Large intestine (tissue), 3 donors: ENCODE measurements at regions not wholly inside any gene's neighbourhood (a gene's known extent, or its start where the extent isn't known, plus 50 kb on each side); places are given as distances from the start of the nearest gene placed in this dataset.

ENCODE experiments used
- DNase-seq, 2 donors: peaks; one replicate each; pipeline versions ENCODE4 v3.0.0 to v3.0.0-alpha.2; 2013
- H3K27ac ChIP-seq: one replicate; pipeline ENCODE4 v1.5.1; 2013; ENCODE audit warnings: low read length
- H3K27me3 ChIP-seq: 2 replicates; pipeline ENCODE4 v1.6.1; 2013; ENCODE audit warnings: low read length; ENCODE audit not compliant: control insufficient read depth, insufficient read depth
- H3K36me3 ChIP-seq: 2 replicates; pipeline ENCODE4 v1.6.1; 2013; ENCODE audit warnings: low read length; ENCODE audit not compliant: control insufficient read depth, insufficient read depth
- H3K4me1 ChIP-seq: one replicate; pipeline ENCODE4 v1.6.1; 2013; ENCODE audit warnings: low read length; ENCODE audit not compliant: control insufficient read depth, insufficient read depth
- H3K4me3 ChIP-seq: one replicate; pipeline ENCODE4 v1.5.1; 2013; ENCODE audit warnings: low read length
- H3K9me3 ChIP-seq: one replicate; pipeline ENCODE4 v1.6.1; 2013; ENCODE audit warnings: mild to moderate bottlenecking, low read depth, low read length, moderate library complexity; ENCODE audit not compliant: control insufficient read depth
- WGBS: methylation state at CpG from one replicate; pipeline ENCODE4 v1.1.5; 2013; ENCODE audit warnings: low lambda C conversion rate; ENCODE audit not compliant: insufficient coverage; 5-methylcytosine and 5-hydroxymethylcytosine counted together

GRCh38 chr12:45646851-45647581 lies 82.5 kb upstream of the ARID2 start:
- 100% methylated on average over 3 of the region's 4 CpGs for WGBS
- H3K27me3 ChIP-seq = no peaks in the 10 kb centered on the region
- peaks cover 3% of the 10 kb centered on the region for H3K4me1 ChIP-seq
- H3K27ac ChIP-seq = no peak overlapping the region
- H3K36me3 ChIP-seq = no peaks in the 10 kb centered on the region
- no peak for DNase-seq
- no peak overlapping the region for H3K4me3 ChIP-seq
- H3K9me3 ChIP-seq = no peaks in the 10 kb centered on the region

DNA sequence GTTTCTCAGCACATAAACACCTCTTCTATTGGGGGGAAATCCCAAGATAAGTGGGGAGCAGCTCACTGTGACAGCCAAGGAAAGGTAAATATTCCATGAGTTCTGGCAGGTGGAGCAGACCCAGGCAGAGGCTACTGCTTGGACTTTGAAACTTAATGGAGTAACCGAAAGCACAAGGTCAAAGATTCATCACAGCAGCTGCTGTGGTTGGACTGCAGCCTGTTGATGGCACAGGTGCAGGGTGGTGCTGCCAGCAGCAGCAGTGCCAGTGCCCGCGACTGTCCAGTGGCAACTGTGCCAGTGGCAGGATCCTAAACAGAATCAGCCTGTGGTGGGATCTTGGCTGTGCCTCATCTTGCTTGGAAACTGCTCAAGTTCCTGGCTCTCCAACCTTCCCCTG lies 81.4 kb upstream of the ARID2 start:
- Histone ChIP-seq H3K4me1 (peaks cover 3% of the 10 kb centered on the region), H3K27ac (no peak overlapping the region)
- WGBS = no CpG with 5 or more reads among the region's 3 CpGs

DNA sequence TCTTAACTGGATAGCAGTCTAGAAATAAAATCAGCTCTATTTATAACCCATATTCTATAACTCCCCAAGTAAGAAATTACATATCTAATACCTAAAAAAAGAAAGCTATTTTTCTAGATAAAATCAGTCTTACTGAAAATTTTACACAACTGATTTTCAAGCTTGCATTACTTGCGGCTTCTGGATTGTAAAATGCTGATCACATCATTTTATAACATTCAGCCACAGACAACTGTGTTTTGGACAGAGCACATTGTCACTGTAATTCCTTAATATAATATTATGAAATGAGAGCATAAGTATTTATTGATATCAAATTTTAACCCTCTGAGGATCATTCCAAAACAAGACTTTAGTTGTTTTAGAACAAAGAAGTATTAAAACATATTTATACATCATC lies 78.5 kb upstream of the ARID2 start:
- no peaks in the 10 kb centered on the region for H3K36me3 ChIP-seq
- H3K27me3 ChIP-seq = no peaks in the 10 kb centered on the region
- peaks cover 3% of the 10 kb centered on the region for H3K4me1 ChIP-seq
- no CpG with 5 or more reads among the region's 1 CpG for WGBS
- no peak overlapping the region for H3K4me3 ChIP-seq
- no peaks in the 10 kb centered on the region for H3K9me3 ChIP-seq
- DNase-seq = no peak
- H3K27ac ChIP-seq = no peak overlapping the region

More for the DNA sequence above, 81.4 kb upstream of the ARID2 start:
- Histone ChIP-seq H3K4me3 (no peak overlapping the region), H3K27me3 (no peaks in the 10 kb centered on the region), H3K36me3 (no peaks in the 10 kb centered on the region), H3K9me3 (no peaks in the 10 kb centered on the region)
- peak; percentile 41 to 72 for DNase-seq

DNA sequence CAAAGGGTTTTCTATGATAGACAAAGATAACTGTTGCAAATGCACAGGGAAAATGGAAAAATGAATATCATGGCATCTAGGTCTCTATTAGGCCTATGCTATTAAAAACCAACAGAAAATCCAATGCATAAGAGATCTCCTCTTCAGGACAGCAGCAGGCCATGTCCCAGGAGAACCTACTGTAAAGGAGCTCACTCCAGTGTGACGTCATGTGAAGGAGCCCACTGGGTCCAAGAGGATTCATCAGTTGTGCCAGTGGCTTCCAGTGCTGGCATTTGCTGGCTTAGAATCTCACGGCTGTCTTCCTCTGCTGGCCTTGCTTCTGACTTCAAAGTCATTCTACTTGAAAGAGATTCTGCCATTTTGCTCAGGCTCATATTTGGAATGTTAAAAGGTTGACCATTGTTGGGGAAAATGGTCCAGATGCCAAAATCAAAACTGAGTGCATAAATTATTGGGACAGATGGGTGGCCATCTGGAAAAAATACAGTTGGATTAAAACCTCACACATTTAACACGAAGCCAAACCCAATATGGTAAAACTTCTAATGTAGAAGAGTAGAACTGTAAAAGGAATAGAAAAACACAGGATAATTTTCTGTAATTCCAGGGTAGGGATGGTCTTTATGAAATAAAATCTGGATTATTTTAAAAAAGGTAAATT lies 75.4 kb upstream of the ARID2 start:
- H3K4me1 ChIP-seq = no peaks in the 10 kb centered on the region
- no peak overlapping the region for H3K4me3 ChIP-seq
- 100% methylated on average over 1 of the region's 3 CpGs for WGBS
- DNase-seq = no peak
- no peaks in the 10 kb centered on the region for H3K36me3 ChIP-seq
- no peak overlapping the region for H3K27ac ChIP-seq
- H3K27me3 ChIP-seq = no peaks in the 10 kb centered on the region
- H3K9me3 ChIP-seq = no peaks in the 10 kb centered on the region

GRCh38 chr12:45655186-45655585 lies 74.3 kb upstream of the ARID2 start:
- Histone ChIP-seq H3K9me3 (no peaks in the 10 kb centered on the region), H3K36me3 (no peaks in the 10 kb centered on the region), H3K27me3 (no peaks in the 10 kb centered on the region), H3K4me1 (no peaks in the 10 kb centered on the region), H3K27ac (no peak overlapping the region), H3K4me3 (no peak overlapping the region)
- no CpG with 5 or more reads among the region's 5 CpGs for WGBS
- DNase-seq = peak; percentile 19 to 32

DNA sequence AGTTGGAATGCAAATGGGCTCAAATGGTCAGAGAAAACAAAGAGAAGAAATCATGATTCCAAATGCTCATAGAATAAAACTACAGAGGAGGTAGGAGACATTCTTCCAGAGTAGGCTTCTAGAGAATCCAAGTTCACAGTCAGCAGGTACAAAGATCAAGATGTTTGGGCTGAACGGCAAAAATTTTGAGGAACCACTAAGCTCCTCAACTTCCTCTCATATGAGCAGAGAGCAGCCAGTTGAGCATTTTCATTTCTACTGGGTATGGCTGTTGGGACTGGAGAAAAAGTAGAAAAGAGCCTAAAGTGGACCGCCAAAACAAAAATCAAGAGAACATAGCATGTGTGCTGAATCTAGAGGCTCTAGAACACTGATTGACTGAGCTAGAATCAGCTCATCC lies 73.8 kb upstream of the ARID2 start:
- DNase-seq = no peak
- H3K9me3 ChIP-seq = no peaks in the 10 kb centered on the region
- no peaks in the 10 kb centered on the region for H3K27me3 ChIP-seq
- no peak overlapping the region for H3K4me3 ChIP-seq
- no peaks in the 10 kb centered on the region for H3K36me3 ChIP-seq
- H3K27ac ChIP-seq = no peak overlapping the region
- no peaks in the 10 kb centered on the region for H3K4me1 ChIP-seq
- no CpG with 5 or more reads among the region's 2 CpGs for WGBS

- no peak overlapping the region for H3K4me3 ChIP-seq
- no peaks in the 10 kb centered on the region for H3K9me3 ChIP-seq
- no peak for DNase-seq
- H3K36me3 ChIP-seq = no peaks in the 10 kb centered on the region
- no peaks in the 10 kb centered on the region for H3K4me1 ChIP-seq
- no peaks in the 10 kb centered on the region for H3K27me3 ChIP-seq
- H3K27ac ChIP-seq = no peak overlapping the region
- 80% methylated on average over 1 of the region's 4 CpGs for WGBS
Measured at GRCh38 chr12:45658020-45658419, 71.5 kb upstream of the ARID2 start.

DNA sequence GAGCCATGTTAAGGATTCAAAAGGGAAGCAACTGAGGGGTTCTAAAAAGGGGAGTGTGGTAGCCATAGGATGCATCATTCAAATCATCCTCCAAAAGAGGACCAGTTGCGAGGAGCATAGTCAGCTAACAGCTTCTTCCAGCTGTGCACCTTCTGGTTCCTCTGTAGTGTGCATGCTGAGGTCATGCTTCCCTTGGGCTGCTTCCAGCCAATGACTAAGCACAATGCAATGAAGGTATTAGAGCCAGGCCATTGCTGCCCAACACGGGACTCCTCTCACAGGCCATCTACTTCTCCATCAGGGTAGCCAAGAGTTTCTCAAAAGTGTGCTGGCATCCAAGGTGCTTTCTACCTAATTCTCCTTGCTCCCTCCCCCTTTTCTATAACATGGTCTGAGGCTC lies 69.2 kb upstream of the ARID2 start:
- Histone ChIP-seq H3K36me3 (no peaks in the 10 kb centered on the region), H3K4me3 (no peak overlapping the region), H3K27me3 (no peaks in the 10 kb centered on the region), H3K9me3 (no peaks in the 10 kb centered on the region), H3K4me1 (no peaks in the 10 kb centered on the region), H3K27ac (no peak overlapping the region)
- DNase-seq = no peak
- no CpG with 5 or more reads among the region's 2 CpGs for WGBS

- no peaks in the 10 kb centered on the region for H3K4me1 ChIP-seq
- H3K36me3 ChIP-seq = no peaks in the 10 kb centered on the region
- H3K27me3 ChIP-seq = no peaks in the 10 kb centered on the region
- 82% methylated on average over 2 of the region's 2 CpGs for WGBS
- no peak overlapping the region for H3K4me3 ChIP-seq
- H3K27ac ChIP-seq = no peak overlapping the region
- H3K9me3 ChIP-seq = no peaks in the 10 kb centered on the region
- DNase-seq = no peak
Measured at GRCh38 chr12:45663455-45663854, 66.1 kb upstream of the ARID2 start.

GRCh38 chr12:45665941-45666340 lies 63.6 kb upstream of the ARID2 start:
- WGBS = no CpG with 5 or more reads among the region's 1 CpG
- Histone ChIP-seq H3K4me3 (no peak overlapping the region), H3K4me1 (peaks cover 2% of the 10 kb centered on the region), H3K36me3 (no peaks in the 10 kb centered on the region), H3K27ac (no peak overlapping the region), H3K27me3 (no peaks in the 10 kb centered on the region), H3K9me3 (no peaks in the 10 kb centered on the region)
- no peak for DNase-seq

DNA sequence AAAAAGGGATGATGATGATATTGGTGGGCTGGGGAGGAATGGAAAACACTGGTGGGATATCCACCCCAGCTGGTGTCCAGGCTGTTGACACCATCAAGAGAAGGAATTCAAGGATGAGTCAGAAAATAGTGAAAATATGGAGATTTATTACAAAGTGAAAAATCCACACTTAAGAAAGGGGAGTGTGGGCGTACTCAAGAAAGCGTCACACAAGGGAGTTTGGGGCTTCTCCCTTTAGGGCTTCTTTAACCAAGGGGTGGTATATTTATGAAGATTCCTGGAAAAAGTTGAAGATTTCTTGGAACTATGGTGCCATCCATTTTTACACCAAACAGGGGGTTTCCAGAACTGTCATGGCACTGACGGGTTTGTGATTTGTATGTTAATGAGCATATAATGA lies 63.1 kb upstream of the ARID2 start:
- no peak for DNase-seq
- WGBS = no CpG with 5 or more reads among the region's 3 CpGs
- H3K36me3 ChIP-seq = no peaks in the 10 kb centered on the region

More for the DNA sequence above, 63.1 kb upstream of the ARID2 start:
- peaks cover 2% of the 10 kb centered on the region for H3K4me1 ChIP-seq
- H3K27me3 ChIP-seq = no peaks in the 10 kb centered on the region
- no peak overlapping the region for H3K4me3 ChIP-seq
- no peaks in the 10 kb centered on the region for H3K9me3 ChIP-seq
- H3K27ac ChIP-seq = no peak overlapping the region
